Mammary epithelial cell (primary cell): ENCODE measurements at regions not wholly inside any gene's neighbourhood (a gene's known extent, or its start where the extent isn't known, plus 50 kb on each side); places are given as distances from the start of the nearest gene placed in this dataset.

Source experiments
- CTCF ChIP-seq, 2 donors: IDR thresholded peaks in 1 of 2; conservative IDR thresholded peaks in 1 of 2; 2 replicates each; pipeline ENCODE4 v1.5.1; 2011 to 2012; ENCODE audit warnings: inconsistent platforms in 2 of 2, low read length in 2 of 2, mild to moderate bottlenecking in 2 of 2, control low read depth in 1 of 2, low read depth in 1 of 2; ENCODE audit not compliant: insufficient read depth in 1 of 2; ENCODE audit errors: extremely low read depth in 1 of 2
- EZH2 ChIP-seq: IDR thresholded peaks from 2 replicates; pipeline ENCODE4 v1.6.1; 2012; ENCODE audit warnings: low read length, inconsistent platforms, borderline replicate concordance

GRCh38 chr7:116439841-116440549 lies 59.5 kb upstream of the CAV2 start:
- TF ChIP-seq EZH2 (no peak), CTCF (conservative IDR thresholded peaks at IDR 0.05 in 1 of 2, IDR thresholded peaks at IDR 0.05 in 1 of 2; ENCODE audit: extremely low read depth in 1 of 2, insufficient read depth in 1 of 2, low read depth in 1 of 2, low read length in 2 of 2) (no peak)
